NCI-H524 treated with DMSO at 0.1 percent for 48 hours (cell line): ENCODE measurements at regions not wholly inside any gene's neighbourhood (a gene's known extent, or its start where the extent isn't known, plus 50 kb on each side); places are given as distances from the start of the nearest gene placed in this dataset.

Experiments used
- DNase-seq: peaks from one replicate; lab custom pipeline; 2025; lab: John Stamatoyannopoulos, UW

DNA sequence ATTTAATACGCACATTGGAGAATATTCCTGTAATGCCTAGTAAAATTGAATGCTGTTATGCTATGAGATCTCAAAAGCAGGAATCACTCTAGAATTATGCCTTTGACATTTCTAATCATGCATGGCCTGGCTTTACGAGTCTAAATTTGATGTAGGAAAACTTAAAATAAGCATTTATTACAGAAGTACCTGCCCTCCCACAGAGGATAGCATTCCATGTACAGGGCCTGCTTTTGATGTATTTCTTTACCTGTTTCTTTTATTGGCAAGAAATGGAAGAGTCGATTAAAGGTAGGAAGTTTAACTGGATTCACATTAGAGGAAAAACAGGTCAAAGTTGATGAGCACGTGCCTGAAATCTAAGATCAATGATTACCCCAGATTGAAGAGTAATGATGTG lies 219.5 kb downstream of the PCDH7 start:
- no peak for DNase-seq

GRCh38 chr4:30941641-30942040 lies 221.5 kb downstream of the PCDH7 start:
- DNase-seq = no peak

DNA sequence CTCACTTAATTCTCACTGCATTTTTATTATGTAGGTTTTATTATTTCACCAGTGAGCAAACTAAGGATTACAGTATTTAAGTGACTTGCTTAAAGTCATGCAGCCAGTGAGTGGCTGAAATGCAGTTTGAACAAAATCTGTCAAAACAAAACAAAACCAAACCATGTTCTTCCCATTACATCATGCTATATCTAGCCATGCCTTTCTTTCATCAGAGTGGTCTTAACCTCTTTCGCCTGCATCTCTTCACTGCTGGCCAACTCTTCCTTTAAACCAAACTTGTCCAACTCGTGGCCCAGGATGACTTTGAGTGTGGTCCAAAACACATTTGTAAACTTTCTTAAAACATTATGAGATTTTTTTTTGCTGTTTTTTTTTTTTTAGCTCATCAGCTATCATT lies 223.2 kb downstream of the PCDH7 start:
- DNase-seq = no peak

DNA sequence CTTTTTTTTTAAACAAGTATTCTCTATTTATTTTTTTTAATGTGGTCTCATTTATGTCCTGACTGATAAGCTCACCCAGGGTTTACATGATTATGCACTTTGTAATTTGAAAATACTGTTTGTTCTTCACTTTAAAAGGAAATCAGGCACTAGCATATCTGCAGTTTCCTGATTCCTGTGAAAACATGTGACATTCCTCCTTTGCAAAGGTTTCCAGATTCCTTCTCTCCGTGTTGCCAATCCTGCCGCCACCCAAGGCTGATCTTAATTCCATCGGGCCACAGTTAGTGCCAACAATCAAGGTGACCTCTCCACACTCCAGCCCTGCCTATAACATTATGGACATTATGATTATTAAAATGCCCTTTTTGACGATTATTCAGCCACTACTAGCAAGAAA lies 225.4 kb downstream of the PCDH7 start:
- no peak for DNase-seq

DNA sequence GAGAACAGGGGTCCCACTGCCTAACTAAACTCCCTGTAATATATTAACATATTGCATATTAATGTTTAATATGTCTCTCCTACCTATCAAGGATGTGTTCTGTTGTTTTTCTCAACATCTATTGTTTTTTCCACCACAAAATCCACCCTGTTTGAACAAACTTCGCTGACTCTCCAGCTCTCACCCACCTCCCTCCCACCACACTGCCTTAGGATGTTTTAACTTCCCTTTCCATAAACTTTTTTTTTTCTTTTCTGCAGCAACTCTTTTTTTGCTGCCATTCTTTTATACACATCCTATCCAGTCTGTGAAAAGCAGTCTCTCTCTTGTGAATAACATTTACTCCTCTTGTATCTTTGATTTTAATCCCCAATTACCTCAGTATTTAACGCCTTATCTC lies 226.1 kb downstream of the PCDH7 start:
- no peak for DNase-seq

DNA sequence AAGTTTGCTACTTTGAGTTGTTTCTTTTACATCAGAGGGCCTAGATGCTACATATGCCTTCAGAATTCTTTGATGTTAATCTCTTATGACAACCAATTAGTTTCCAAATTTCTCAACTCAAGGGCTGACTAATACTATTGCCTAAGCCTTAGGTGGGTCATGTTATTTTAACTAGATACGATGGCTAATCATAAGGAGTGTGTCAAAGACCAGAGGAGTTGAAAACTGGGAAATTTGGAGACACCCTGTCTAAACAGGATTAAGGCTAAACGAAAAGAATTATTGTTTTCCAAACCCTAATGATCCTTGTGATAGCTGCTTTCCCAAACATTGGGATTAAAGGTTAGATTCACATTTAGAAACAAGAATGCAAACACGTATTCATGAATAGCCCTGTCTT lies 228.5 kb downstream of the PCDH7 start:
- DNase-seq = no peak

GRCh38 chr4:30950737-30951136 lies 230.6 kb downstream of the PCDH7 start:
- no peak for DNase-seq

DNA sequence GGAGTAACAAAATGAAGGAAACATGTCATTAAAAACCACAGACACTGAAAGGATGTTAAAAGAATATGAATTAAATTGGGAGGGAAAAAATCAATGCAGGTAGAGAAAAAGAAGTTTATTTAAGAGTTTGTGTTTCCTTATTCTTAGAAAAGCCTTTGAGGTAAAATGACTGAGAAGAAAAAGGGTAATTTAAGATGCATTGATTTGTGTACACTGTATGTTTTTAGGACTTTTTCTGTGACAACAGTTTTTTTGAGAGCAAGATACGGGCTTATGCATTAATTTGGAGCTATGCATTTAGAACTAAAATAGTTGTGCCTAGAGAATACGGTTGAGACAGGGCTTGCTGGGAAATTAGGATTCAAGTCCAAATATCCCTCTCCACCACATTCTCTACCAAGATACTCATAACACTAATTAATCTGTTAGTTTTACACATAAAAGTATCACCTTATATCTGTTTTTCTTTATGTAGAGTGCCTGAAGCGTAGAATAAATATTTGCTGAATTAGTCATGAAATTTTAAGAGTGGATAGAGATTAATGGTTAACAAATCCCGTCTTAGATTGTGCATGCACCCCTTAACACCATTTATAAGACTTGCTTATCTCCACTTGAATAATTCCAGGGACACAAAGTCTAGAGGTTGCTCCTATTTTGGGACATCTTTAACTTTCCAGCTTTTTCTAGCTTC lies 232.5 kb downstream of the PCDH7 start:
- DNase-seq = no peak

DNA sequence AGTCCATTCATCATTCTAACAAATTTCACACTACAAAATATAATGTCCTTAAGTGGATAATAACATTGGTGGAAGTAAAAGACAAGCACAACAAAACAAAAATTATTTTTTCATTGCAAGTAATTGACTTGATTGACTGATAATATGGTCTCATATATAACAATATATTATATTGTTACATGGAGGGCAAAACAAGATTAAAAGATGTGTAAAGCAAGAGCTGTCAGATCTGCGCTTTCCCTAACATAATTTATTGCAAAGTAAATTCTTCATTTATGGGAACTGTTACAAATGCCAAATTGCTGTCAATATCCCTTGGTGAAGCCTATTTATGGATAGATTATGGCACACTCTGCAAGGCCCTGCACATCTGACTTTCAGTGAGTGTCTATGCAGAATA lies 233.6 kb downstream of the PCDH7 start:
- no peak for DNase-seq

GRCh38 chr4:30956916-30957315 lies 236.7 kb downstream of the PCDH7 start:
- DNase-seq = no peak

DNA sequence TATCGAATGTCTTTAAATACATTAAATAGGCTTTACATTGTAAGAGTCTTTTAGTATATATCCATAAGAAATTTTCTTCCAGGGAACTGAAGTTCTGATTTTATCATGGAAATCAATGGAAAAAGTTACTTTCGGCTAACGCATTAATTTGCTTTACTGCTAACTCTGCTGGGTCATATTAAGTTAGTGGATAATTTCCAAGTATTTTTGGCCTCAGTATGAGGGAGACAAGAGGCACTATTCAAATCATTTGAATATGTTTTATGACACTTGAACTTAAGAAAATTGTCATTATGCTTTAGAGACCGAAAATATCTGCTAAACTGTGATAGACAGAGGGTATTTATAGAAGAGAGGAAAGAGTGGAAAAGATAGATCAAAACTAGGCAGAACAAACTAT lies 237.5 kb downstream of the PCDH7 start:
- DNase-seq = no peak

DNA sequence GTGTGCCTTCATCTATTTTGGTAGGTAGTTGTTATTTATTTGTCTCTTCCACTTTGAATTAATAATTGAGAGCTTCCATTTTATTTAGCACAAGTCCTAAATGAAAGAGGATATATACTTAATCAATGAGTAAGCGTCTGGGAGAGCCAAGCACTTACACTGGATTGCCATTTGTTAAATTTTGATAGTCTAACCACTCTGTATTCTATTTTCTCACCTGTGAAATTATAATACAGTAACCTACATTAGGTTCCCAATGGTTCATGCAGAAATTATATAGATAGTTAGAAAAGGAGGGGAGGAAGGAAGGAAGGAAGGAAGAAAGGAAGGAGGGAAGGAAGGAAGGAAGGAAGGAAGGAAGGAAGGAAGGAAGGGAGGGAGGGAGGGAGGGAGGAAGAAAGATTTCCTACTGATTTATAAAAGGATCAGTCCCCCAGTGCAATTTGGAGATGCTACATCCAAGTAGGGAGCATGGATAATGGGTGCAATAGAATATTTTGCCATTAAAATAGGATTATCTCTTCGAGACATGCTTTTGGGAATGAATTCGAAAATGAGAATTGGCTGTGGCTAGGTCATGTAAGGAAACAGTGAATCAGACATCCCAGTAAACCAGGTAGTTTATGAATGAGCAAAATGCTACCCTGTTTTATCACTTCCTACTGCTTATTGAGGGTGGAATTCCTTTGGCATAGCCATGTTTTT lies 239.8 kb downstream of the PCDH7 start:
- no peak for DNase-seq

DNA sequence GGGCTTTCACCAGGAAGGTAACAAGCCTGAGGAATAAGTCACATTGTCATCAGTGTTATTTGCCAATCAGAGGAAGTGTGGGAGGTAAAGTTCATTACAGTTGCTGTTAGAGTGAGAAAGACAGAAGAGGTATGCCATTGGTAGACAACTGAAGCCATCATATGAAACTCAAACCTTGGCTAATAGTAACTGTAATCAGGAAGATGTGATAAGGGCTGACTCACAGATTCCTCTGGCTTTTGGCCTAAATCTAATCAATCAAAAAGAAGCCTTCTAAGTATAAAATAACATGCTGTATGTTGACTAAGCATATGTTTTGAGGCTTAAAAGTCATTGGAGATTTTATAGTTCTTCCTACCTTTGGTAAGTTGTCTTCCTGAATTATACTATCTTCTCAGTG lies 242.8 kb downstream of the PCDH7 start:
- no peak for DNase-seq

GRCh38 chr4:30968926-30969325 lies 248.8 kb downstream of the PCDH7 start:
- no peak for DNase-seq

DNA sequence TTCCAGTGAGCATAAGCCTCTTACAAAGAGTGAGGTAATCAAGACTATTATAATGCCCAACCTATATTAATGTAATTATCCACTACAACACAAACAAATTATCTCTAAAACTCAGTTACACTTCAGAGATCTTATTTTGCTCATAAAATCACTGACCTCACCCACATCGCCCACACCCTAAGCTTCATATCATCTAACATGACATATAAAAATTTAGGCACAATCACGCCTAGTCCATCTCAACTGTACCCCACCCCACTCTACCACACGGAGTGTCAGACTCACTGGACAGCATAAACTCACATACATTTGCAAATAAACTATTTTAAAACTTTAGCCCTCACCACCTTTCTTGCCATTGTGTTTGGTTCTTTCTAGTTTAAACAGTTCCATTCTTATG lies 252.4 kb downstream of the PCDH7 start:
- no peak for DNase-seq

GRCh38 chr4:30973993-30974392 lies 253.8 kb downstream of the PCDH7 start:
- DNase-seq = no peak

GRCh38 chr4:30979402-30979801 lies 259.2 kb downstream of the PCDH7 start:
- no peak for DNase-seq

GRCh38 chr4:30989508-30989907 lies 269.3 kb downstream of the PCDH7 start:
- DNase-seq = no peak

DNA sequence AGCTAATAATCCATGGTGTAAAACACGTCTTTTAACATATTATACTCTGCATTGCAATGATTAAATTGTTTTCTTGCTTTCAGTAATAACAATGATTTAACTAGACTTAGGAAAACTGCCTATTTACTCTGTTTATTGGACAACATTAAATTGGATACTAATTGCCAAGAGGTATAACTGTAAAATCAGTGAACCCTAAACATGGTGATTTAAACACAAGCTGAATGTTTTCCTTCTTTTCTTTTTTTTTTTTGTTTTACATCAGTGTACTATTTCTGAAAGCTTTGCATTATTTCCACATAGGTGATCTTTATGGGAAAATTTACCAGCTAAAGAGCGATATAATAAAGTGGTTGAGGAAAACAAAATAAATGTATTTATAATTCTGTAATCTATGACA lies 276.7 kb downstream of the PCDH7 start:
- DNase-seq = no peak

- no peak for DNase-seq
Measured at GRCh38 chr4:31005037-31005436, 284.9 kb downstream of the PCDH7 start.

DNA sequence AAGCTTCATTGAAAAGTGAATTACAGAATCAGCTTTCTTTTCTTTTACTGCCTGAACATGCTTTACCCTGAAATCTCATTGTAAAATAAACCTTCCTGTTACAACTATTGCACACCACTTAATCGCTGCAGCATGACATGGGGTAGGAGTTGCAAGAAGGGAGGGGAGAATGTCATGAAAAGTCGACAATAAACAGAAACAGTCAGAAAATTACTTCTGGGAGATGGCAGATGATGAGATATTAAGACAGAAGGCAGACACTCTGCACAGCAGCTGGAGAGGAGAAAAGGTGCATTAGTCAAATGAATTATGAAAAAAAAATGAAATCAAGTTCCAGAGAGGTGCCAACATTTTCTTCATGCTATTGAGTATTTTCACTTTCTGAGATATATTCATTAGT lies 287.7 kb downstream of the PCDH7 start:
- DNase-seq = no peak

- DNase-seq = no peak
Measured at GRCh38 chr4:31009926-31010325, 289.8 kb downstream of the PCDH7 start.

DNA sequence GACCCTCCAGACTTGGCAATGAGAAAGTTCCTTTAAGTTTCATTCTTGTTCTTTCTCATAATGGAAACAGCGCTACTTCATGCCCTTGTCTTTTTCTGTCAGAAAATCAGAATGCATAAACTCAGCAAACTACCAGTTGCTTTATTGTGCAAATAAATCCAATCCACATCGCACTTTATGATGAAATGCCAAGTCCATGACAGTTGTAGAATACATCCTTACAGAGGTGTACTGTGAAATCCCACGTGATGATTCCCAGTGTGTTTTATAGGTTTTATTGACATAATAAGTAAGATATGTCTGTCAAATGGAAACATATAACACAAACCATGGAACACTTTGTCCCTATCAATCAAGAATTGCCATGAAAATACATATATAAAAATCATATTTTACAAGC lies 295.0 kb downstream of the PCDH7 start:
- no peak for DNase-seq
